ENCODE measurements at regions not wholly inside any gene's neighbourhood (a gene's known extent, or its start where the extent isn't known, plus 50 kb on each side); places are given as distances from the start of the nearest gene placed in this dataset.
"Not testable (repeated sequence)": the region's sequence is repeated elsewhere in the genome, so short reads cannot be mapped to it uniquely, and the experiment has no call there.

DNA sequence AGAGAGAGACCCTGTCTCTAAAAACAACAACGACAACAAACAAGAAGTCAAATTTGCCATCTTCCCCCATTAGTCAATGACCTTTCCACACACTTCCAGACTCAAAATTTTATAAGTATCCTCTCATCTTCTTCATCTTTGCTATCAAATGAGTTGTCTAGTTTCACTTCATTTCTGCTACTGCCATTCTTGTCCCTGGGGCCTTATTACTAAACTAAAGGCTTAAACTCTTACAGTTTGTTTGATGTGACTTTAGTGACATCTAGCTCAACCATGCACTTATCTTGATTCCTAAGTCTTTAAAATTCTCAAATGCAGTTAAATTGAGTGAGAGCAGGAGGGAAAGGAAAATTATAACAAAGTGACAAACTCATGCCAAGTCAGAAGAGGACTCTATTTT is 271.8 kb upstream of the GK2 start:
- no peak for DNase-seq (ENCODE audit: low spot score)
- TF ChIP-seq, protein P1, sequence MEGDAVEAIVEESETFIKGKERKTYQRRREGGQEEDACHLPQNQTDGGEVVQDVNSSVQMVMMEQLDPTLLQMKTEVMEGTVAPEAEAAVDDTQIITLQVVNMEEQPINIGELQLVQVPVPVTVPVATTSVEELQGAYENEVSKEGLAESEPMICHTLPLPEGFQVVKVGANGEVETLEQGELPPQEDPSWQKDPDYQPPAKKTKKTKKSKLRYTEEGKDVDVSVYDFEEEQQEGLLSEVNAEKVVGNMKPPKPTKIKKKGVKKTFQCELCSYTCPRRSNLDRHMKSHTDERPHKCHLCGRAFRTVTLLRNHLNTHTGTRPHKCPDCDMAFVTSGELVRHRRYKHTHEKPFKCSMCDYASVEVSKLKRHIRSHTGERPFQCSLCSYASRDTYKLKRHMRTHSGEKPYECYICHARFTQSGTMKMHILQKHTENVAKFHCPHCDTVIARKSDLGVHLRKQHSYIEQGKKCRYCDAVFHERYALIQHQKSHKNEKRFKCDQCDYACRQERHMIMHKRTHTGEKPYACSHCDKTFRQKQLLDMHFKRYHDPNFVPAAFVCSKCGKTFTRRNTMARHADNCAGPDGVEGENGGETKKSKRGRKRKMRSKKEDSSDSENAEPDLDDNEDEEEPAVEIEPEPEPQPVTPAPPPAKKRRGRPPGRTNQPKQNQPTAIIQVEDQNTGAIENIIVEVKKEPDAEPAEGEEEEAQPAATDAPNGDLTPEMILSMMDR (IDR thresholded peaks at IDR 0.05; ENCODE audit: extremely low read depth, missing control alignments): no peak

DNA sequence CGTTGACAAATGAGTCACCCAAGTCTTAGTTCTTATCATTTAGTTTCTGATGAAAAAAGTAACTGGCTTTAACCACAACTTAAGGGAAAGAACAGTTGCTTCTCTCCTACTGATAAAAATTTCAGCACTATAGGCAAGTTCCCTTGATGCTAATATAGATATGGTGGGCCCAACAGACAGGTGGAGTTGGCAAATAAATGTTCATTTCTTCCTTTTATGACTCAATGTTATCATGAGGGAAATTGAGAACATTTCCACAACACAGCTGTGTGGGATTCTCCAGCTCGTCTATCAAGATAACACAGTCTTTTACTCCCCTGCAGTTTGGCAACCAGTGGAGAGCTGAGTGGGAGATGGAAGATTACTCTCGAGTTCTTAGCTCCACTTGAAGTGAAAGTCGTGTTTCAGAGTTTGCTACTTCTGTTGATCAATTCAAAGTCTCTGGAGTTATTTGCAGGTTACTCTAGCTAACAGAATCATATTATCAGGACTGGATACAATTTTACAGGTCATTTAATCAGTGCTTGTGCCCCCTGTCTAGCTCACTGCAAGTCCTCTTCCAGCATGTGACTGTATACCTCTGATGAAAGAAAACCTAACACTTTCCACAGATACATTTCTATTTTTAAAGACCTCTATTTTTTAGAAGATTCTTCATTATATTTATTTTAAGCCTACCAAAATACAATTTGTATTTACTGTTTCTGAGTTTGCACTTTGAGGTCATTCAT is 270.6 kb upstream of the GK2 start:
- TF ChIP-seq, protein P1 (IDR thresholded peaks at IDR 0.05; ENCODE audit: extremely low read depth, missing control alignments): no peak
- DNase-seq (ENCODE audit: low spot score): no peak

GRCh38 chr4:79676705-79677104 is 268.7 kb upstream of the GK2 start:
- DNase-seq (ENCODE audit: low spot score): no peak

DNA sequence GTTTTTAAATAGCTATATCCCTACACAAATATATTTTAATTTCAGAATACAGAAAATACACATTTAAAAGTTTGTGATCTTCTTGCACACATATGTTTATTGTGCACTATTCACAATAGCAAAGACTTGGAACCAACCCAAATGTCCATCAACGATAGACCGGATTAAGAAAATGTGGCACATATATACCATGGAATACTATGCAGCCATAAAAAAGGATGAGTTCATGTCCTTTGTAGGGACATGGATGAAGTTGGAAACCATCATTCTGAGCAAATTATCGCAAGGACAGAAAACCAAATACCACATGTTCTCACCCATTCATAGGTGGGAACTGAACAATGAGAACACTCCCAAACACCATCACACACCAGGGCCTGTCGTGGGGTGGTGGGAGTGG is 266.9 kb upstream of the GK2 start:
- not testable (repeated sequence) for DNase-seq (ENCODE audit: low spot score)

More at GRCh38 chr4:79676705-79677104, 268.7 kb upstream of the GK2 start:
- TF ChIP-seq, protein P1 (IDR thresholded peaks at IDR 0.05; ENCODE audit: extremely low read depth, missing control alignments): no peak

DNA sequence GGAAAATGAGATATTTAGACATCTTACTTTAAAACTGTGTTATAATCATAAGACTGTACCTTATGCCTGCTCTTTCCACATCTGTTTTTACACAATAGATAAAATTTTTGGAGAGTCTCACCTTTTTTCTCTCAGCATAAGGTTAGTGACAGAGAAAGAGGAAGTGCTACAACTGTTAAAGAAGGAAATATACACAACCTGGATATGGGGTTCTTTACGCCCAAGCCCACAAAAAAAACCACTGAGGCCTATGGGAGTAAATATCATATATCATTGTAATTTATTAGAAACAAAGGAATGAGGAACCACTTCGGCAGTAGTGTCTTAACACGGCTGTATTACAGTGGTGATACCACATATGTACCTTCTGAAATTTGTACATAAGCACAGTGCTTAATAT is 265.9 kb upstream of the GK2 start:
- no peak for DNase-seq (ENCODE audit: low spot score)
- TF ChIP-seq, protein P1 (IDR thresholded peaks at IDR 0.05; ENCODE audit: extremely low read depth, missing control alignments): no peak

DNA sequence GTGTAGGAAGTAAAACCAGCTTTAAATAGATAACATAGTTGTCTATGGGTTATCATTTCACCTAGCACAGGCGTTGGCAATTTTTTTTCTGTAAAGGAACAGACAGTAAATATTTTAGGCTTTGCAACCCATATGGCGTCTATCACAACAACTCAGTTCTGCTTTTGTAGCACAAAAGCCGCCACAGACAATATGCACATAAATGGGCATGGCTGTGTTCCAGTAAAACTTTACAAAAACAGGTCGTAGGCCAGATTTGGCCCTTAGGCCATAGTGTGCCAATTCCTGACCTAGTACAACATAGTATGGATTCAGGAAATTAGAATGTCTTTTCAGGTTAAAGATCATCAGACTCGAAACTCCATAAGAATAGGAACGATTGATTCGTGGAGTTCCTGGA is 265.3 kb upstream of the GK2 start:
- TF ChIP-seq, protein P1 (IDR thresholded peaks at IDR 0.05; ENCODE audit: extremely low read depth, missing control alignments): no peak
- DNase-seq (ENCODE audit: low spot score): no peak

DNA sequence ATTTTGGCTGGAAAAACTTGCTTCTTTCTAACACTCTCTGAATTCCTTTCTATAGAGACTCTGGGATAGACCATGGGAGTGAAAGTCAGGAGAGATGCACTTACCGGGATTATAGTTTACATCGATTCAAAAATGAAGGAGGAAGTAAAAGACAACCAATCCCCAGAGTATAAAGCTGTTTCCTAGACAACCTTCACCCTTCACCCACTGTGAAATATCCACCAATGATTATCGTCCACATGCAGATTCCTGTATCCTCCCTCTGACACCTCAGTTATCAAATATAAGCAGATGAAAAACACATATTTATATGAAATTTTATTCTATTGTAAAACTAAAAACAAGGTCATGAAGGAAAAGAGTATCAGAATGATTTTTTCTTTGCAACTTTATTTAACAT is 258.8 kb upstream of the GK2 start:
- no peak for DNase-seq (ENCODE audit: low spot score)
- TF ChIP-seq, protein P1 (IDR thresholded peaks at IDR 0.05; ENCODE audit: extremely low read depth, missing control alignments): no peak

DNA sequence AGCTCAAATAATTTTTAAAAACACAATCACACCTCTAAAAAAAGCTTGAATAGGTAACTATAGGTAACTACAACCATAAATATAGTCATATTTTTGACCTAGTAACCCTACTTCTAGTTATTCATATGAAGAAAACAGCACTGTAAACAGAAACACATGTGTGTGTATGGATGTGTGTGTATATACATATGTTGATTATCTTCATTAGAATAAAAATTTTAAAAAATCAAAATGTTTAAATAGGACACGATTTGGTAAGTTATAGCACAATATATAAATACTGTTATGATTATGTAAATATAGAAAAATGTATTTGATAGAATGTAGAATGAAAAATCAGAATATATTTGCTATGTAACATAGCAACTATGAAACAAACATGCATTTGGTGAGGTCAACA is 258.1 kb upstream of the GK2 start:
- TF ChIP-seq, protein P1 (IDR thresholded peaks at IDR 0.05; ENCODE audit: extremely low read depth, missing control alignments): no peak
- DNase-seq (ENCODE audit: low spot score): no peak
